Esophagus muscularis mucosa (tissue), 4 donors: ENCODE measurements at regions not wholly inside any gene's neighbourhood (a gene's known extent, or its start where the extent isn't known, plus 50 kb on each side); places are given as distances from the start of the nearest gene placed in this dataset.
"Not testable (repeated sequence)": the region's sequence is repeated elsewhere in the genome, so short reads cannot be mapped to it uniquely, and the experiment has no call there.

ENCODE experiments used
- DNase-seq: peaks from one replicate; pipeline ENCODE4 v3.0.0-alpha.2; 2017; ENCODE audit errors: extremely low spot score
- H3K27ac ChIP-seq, 4 donors: fragments of 200-600 bp; sonication (generic); replicated peaks in 1 of 4; 1 replicate in 3 of 4; 2 replicates in 1 of 4; pipeline ENCODE4 v1.5.1; 2016 to 2019; ENCODE audit warnings: mild to moderate bottlenecking in 1 of 4
- H3K27me3 ChIP-seq, 4 donors: fragments of 200-600 bp; sonication (generic); one replicate each; pipeline versions ENCODE4 v1.5.1 to v1.6.0; 2016 to 2019
- H3K36me3 ChIP-seq, 4 donors: fragments of 200-600 bp; sonication (generic); one replicate each; pipeline ENCODE4 v1.5.1; 2016 to 2019
- H3K4me1 ChIP-seq, 4 donors: fragments of 200-600 bp; sonication (generic); one replicate each; pipeline ENCODE4 v1.5.1; 2016 to 2019
- H3K4me3 ChIP-seq, 4 donors: fragments of 200-600 bp; sonication (generic); 1 replicate in 2 of 4; 2 replicates in 2 of 4; pipeline ENCODE4 v1.5.1; 2016 to 2019; ENCODE audit warnings: mild to moderate bottlenecking in 4 of 4, moderate library complexity in 1 of 4
- H3K9me3 ChIP-seq, 4 donors: fragments of 200-600 bp; sonication (generic); 1 replicate in 3 of 4; 2 replicates in 1 of 4; pipeline ENCODE4 v1.5.1; 2016 to 2019
- EP300 ChIP-seq: sonication (generic); formaldehyde crosslinking; IDR thresholded peaks from one replicate; pipeline ENCODE4 v1.6.1; 2017; ENCODE audit warnings: antibody characterized with exemption
- POLR2A ChIP-seq: fragments of 450-650 bp; IDR thresholded peaks from one replicate; pipeline ENCODE4 v1.6.1; 2017; ENCODE audit warnings: antibody characterized with exemption, moderate library complexity, mild to moderate bottlenecking, low read depth
- POLR2AphosphoS5 ChIP-seq, 2 donors: sonication (generic); formaldehyde crosslinking; IDR thresholded peaks; one replicate each; pipeline ENCODE4 v1.6.1; 2017; ENCODE audit warnings: antibody characterized with exemption in 2 of 2
- WGBS: methylation state at CpG from one replicate; pipeline ENCODE4 v1.1.5; 2018; 5-methylcytosine and 5-hydroxymethylcytosine counted together
- intact Hi-C: fragments of 100-400 bp; cut with DNase I; formaldehyde crosslinking; loops from one replicate; pipeline ENCODE4 v1.15.1; 2023
- TF ChIP-seq, protein P1 (sequence below), 3 experiments: fragments of 200-600 bp in 2 of 3; fragments of 450-650 bp in 1 of 3; sonication (generic) in 2 of 3; IDR thresholded peaks; one replicate each; pipeline ENCODE4 v1.5.1; 2017 to 2019; ENCODE audit warnings: antibody characterized with exemption in 3 of 3, mild to moderate bottlenecking in 2 of 3, moderate library complexity in 1 of 3

DNA sequence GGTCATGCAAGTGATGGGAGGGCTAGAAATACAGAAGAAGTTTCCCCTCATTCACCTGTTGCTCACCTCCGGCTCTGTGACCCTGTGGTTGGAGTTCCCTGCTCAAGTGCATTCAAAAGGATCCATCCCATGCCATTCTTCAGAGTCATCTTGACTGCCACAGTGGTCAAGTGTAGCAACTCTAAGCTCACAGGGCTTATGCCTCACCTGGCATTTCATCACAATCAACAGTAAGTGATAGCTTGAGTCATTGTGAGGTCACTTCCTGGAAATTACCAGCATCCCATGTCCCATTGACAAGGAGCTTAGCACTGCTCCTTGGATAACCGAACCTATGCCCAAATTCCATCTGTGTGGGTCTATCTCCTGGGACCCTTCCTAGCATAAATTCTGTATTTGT is 55.6 kb downstream of the OR4C45 start:
- H3K9me3 ChIP-seq, result no peaks in the 10 kb centered on the region
- no peak overlapping the region for H3K4me3 ChIP-seq
- intact Hi-C loops, result no loop called here
- DNase-seq, result no peak
- no peak overlapping the region for H3K27ac ChIP-seq
- H3K36me3 ChIP-seq, result no peaks in the 10 kb centered on the region
- H3K27me3 ChIP-seq, result peaks cover 0 to 9% (median 0%) of the 10 kb centered on the region in 4 donors
- TF ChIP-seq, protein P1, sequence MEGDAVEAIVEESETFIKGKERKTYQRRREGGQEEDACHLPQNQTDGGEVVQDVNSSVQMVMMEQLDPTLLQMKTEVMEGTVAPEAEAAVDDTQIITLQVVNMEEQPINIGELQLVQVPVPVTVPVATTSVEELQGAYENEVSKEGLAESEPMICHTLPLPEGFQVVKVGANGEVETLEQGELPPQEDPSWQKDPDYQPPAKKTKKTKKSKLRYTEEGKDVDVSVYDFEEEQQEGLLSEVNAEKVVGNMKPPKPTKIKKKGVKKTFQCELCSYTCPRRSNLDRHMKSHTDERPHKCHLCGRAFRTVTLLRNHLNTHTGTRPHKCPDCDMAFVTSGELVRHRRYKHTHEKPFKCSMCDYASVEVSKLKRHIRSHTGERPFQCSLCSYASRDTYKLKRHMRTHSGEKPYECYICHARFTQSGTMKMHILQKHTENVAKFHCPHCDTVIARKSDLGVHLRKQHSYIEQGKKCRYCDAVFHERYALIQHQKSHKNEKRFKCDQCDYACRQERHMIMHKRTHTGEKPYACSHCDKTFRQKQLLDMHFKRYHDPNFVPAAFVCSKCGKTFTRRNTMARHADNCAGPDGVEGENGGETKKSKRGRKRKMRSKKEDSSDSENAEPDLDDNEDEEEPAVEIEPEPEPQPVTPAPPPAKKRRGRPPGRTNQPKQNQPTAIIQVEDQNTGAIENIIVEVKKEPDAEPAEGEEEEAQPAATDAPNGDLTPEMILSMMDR (IDR thresholded peaks at IDR 0.05), result no peak
- no peak for TF ChIP-seq EP300
- no peak for TF ChIP-seq POLR2A
- TF ChIP-seq POLR2AphosphoS5 (IDR thresholded peaks at IDR 0.05), result no peak
- no peaks in the 10 kb centered on the region for H3K4me1 ChIP-seq
- WGBS, result 83% methylated on average over 2 of the region's 2 CpGs

DNA sequence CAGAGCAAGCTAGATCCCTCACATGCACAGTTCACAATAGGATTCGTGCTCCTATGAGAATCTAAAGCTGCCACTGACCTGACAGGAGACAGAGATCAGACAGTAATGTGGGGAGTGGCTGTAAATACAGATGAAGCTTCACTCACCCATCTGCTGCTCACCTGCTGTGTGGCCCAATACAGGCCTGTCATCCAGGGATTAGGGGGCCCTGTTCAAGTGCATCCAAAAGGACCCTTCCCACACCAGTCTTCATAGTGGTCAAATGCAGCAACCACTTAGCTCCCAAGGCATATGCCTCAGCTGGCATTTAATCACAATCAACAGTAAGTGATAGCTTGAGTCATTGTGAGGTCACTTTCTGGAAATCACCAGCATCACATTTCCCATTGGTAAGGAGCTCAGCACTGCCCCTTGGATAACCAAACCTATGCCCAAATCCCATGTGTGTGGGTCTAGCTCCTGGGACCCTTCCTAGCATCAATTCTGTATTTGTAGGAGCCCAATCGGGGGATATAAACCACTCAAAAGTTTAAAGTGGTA is 65.6 kb downstream of the OR4C45 start:
- no peaks in the 10 kb centered on the region for H3K9me3 ChIP-seq

DNA sequence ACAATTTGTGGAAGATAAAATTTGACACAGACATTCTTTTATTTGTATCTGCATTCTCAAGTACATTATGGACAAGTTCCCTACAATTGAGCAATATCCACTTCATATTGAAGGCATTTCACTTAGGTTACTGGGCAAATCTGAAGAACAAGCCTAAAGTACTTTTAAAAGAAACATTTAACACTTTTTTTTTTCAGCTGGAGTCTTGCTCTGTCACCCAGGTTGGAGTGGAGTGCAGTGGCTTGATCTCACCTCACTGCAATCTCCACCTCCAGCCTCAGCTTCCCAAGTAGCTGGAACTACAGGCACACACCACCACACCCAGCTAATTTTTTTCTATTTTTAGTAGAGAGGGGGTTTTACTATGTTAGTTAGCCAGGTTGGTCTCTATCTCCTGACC is 70.2 kb downstream of the OR4C45 start:
- no peaks in the 10 kb centered on the region for H3K4me1 ChIP-seq
- no peaks in the 10 kb centered on the region for H3K9me3 ChIP-seq
- H3K27me3 ChIP-seq, result no peaks in the 10 kb centered on the region
- intact Hi-C loops, result no loop called here
- TF ChIP-seq, protein P1 (IDR thresholded peaks at IDR 0.05), result no peak
- TF ChIP-seq POLR2AphosphoS5 (IDR thresholded peaks at IDR 0.05) (no peak), POLR2A (no peak), EP300 (no peak)
- no peak for DNase-seq
- no peaks in the 10 kb centered on the region for H3K36me3 ChIP-seq
- no peak overlapping the region for H3K27ac ChIP-seq
- H3K4me3 ChIP-seq, result no peak overlapping the region

More for the DNA sequence above, 65.6 kb downstream of the OR4C45 start:
- H3K4me3 ChIP-seq, result no peak overlapping the region
- no peak overlapping the region for H3K27ac ChIP-seq
- WGBS, result 50% methylated on average over 2 of the region's 2 CpGs
- no peak for DNase-seq
- H3K36me3 ChIP-seq, result no peaks in the 10 kb centered on the region
- no peaks in the 10 kb centered on the region for H3K4me1 ChIP-seq
- no peak for TF ChIP-seq POLR2AphosphoS5 (IDR thresholded peaks at IDR 0.05)
- H3K27me3 ChIP-seq, result no peaks in the 10 kb centered on the region
- intact Hi-C loops, result no loop called here

DNA sequence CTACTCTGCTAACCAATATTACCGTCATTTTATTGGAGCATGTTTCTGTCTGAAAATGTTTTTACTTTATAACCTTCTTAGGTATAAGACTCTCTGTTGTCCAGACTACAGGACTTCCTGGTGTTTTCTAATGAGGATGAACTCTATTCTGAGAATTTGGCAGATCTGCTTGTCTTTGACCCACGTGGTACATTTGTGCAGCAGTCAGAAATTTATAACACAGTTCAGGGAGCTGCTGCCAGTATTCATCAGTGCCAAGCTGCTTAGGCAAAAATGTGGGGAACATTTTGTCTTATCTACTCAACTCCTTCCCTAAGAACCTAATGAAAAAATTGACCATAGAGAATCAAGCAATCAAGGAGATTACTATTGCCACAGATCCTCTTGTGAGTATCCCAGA is 108.0 kb downstream of the OR4C45 start:
- H3K4me3 ChIP-seq, H3K36me3 ChIP-seq, intact Hi-C loops, H3K27me3 ChIP-seq, H3K27ac ChIP-seq, DNase-seq, H3K9me3 ChIP-seq: not testable (repeated sequence)
- peaks cover 0 to 10% (median 0%) of the 10 kb centered on the region in 4 donors for H3K4me1 ChIP-seq
- WGBS, result 38% methylated on average over 2 of the region's 2 CpGs

DNA sequence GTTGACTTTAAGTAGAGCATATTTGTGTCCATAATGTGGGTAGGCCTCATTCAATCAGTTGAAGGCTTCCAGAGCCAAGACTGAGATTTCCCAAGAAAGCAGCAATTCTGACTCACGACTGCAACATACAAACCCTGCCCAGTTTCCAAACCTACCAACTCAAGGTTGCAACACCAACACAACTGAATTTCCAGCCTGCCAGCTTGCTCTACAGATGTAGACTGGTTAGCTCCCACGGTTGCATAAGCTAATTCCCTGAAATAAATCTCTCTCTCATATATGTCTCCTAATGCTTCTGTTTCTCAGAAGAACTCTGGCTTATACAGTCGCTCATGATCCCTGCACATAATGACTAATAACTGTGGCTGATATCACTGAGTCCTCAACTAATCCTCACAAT is 113.6 kb downstream of the OR4C45 start:
- WGBS, result 57% methylated on average over 3 of the region's 3 CpGs
- intact Hi-C loops, H3K27me3 ChIP-seq, H3K9me3 ChIP-seq, H3K4me1 ChIP-seq, DNase-seq, H3K27ac ChIP-seq, H3K4me3 ChIP-seq, H3K36me3 ChIP-seq: not testable (repeated sequence)

DNA sequence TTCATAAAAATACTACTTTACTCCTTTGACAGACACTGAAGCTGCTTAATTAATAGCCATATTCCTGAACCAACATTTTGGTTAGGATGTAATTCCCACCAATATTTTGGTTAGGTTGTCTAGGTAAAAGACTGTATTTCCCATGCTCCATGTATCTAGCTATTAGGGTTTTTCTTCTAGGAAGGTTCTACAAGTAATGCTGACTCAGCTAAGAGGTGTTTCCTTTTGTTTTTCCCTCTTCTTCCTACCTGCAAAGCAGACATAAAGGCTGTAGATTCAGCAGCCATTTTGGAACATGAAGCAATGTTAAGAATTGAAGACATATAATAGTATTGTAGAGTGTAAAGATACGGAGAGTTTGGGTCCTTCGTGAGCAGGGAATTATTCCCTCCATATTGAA is 115.3 kb downstream of the OR4C45 start:
- WGBS, result 89% methylated on average over 2 of the region's 2 CpGs
- H3K36me3 ChIP-seq, H3K4me3 ChIP-seq, intact Hi-C loops, H3K27ac ChIP-seq, H3K4me1 ChIP-seq, H3K27me3 ChIP-seq, H3K9me3 ChIP-seq, DNase-seq: not testable (repeated sequence)

DNA sequence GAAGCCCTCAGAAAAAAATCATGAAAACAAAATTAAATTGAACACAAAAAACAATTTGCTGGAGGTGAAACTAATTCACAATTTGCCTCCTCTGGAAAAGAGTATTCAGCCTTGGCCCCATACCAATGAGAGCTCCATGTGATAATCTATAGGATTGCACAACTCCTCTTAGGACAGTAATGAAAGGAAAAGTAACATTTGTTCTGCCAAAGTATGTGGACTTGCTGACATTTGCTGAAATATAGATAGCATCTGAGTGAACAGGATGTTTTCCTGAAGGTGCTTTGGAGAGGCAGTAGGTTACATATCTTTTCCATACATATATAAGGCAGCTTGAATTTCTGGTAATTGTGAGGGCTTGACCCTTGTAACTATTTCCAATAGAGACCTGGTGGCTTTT is 122.8 kb downstream of the OR4C45 start:
- H3K4me1 ChIP-seq, result no peaks in the 10 kb centered on the region
- no peak overlapping the region for H3K4me3 ChIP-seq
- no peaks in the 10 kb centered on the region for H3K27me3 ChIP-seq
- intact Hi-C loops, result no loop called here
- DNase-seq, result no peak
- H3K36me3 ChIP-seq, result no peaks in the 10 kb centered on the region
- H3K9me3 ChIP-seq, result peaks cover 0 to 15% (median 3%) of the 10 kb centered on the region in 4 donors
- TF ChIP-seq EP300, result no peak
- TF ChIP-seq POLR2A, result no peak
- TF ChIP-seq POLR2AphosphoS5 (IDR thresholded peaks at IDR 0.05), result no peak
- TF ChIP-seq, protein P1 (IDR thresholded peaks at IDR 0.05), result no peak
- H3K27ac ChIP-seq, result no peak overlapping the region
